HG02642 (cell line): ENCODE measurements at regions not wholly inside any gene's neighbourhood (a gene's known extent, or its start where the extent isn't known, plus 50 kb on each side); places are given as distances from the start of the nearest gene placed in this dataset.
"Not testable (repeated sequence)": the region's sequence is repeated elsewhere in the genome, so short reads cannot be mapped to it uniquely, and the experiment has no call there.

Experiments used
- ATAC-seq: cut with Tn5 transposase; IDR thresholded peaks from one replicate; pipeline ENCODE4 v1.9.1; 2021; ENCODE audit warnings: mild to moderate bottlenecking; ENCODE audit not compliant: unreplicated experiment, poor library complexity

GRCh38 chr10:60525716-60526585, 136.3 kb upstream of the ANK3 start:
- ATAC-seq = no peak

GRCh38 chr10:60524541-60524940, 134.9 kb upstream of the ANK3 start:
- ATAC-seq = no peak

- not testable (repeated sequence) for ATAC-seq
Measured at GRCh38 chr10:60523371-60523770, 133.7 kb upstream of the ANK3 start.

- no peak for ATAC-seq
Measured at GRCh38 chr10:60522617-60523016, 132.9 kb upstream of the ANK3 start.

GRCh38 chr10:60521974-60522405, 132.3 kb upstream of the ANK3 start:
- no peak for ATAC-seq

GRCh38 chr10:60518745-60519144, 129.1 kb upstream of the ANK3 start:
- ATAC-seq = no peak

GRCh38 chr10:60517805-60518204, 128.1 kb upstream of the ANK3 start:
- no peak for ATAC-seq

GRCh38 chr10:60513281-60513680, 123.6 kb upstream of the ANK3 start:
- no peak for ATAC-seq

- ATAC-seq = no peak
Measured at GRCh38 chr10:60511477-60512229, 122.0 kb upstream of the ANK3 start.

GRCh38 chr10:60508831-60509230, 119.2 kb upstream of the ANK3 start:
- ATAC-seq = no peak

- no peak for ATAC-seq
Measured at GRCh38 chr10:60508037-60508436, 118.4 kb upstream of the ANK3 start.

GRCh38 chr10:60502621-60503020, 112.9 kb upstream of the ANK3 start:
- ATAC-seq = no peak

GRCh38 chr10:60498985-60499384, 109.3 kb upstream of the ANK3 start:
- ATAC-seq = no peak

- ATAC-seq = no peak
Measured at GRCh38 chr10:60497364-60497763, 107.7 kb upstream of the ANK3 start.

- ATAC-seq = no peak
Measured at GRCh38 chr10:60496181-60496580, 106.5 kb upstream of the ANK3 start.

- ATAC-seq = no peak
Measured at GRCh38 chr10:60495338-60496055, 105.8 kb upstream of the ANK3 start.

GRCh38 chr10:60494774-60495173, 105.1 kb upstream of the ANK3 start:
- ATAC-seq = no peak

- ATAC-seq = no peak
Measured at GRCh38 chr10:60491162-60491561, 101.5 kb upstream of the ANK3 start.

- no peak for ATAC-seq
Measured at GRCh38 chr10:60490013-60490412, 100.3 kb upstream of the ANK3 start.

- ATAC-seq = no peak
Measured at GRCh38 chr10:60488111-60488669, 98.5 kb upstream of the ANK3 start.

- no peak for ATAC-seq
Measured at GRCh38 chr10:60487543-60487942, 97.9 kb upstream of the ANK3 start.
